ENCODE measurements at regions not wholly inside any gene's neighbourhood (a gene's known extent, or its start where the extent isn't known, plus 50 kb on each side); places are given as distances from the start of the nearest gene placed in this dataset.

GRCh38 chr5:110812639-110813038, 73.8 kb downstream of the SLC25A46 start:
- no peak overlapping the region for H3K4me3 ChIP-seq (ENCODE audit: low read depth, low read length)
- no peak for DNase-seq (ENCODE audit: low read depth)
- TF ChIP-seq MAX (IDR thresholded peaks at IDR 0.05; ENCODE audit: low read depth, low read length) = no peak
- no peak for TF ChIP-seq CTCF (IDR thresholded peaks at IDR 0.05; ENCODE audit: low read depth, low read length)
- no peak for TF ChIP-seq POLR2A (IDR thresholded peaks at IDR 0.05; ENCODE audit: extremely low read depth, insufficient read length)
- no peak for TF ChIP-seq MYC (IDR thresholded peaks at IDR 0.05; ENCODE audit: low read depth, low read length)

GRCh38 chr5:110815916-110816605, 77.3 kb downstream of the SLC25A46 start:
- H3K4me3 ChIP-seq (ENCODE audit: low read depth, low read length) = no peak overlapping the region
- TF ChIP-seq POLR2A (IDR thresholded peaks at IDR 0.05; ENCODE audit: extremely low read depth, insufficient read length) (no peak), CTCF (IDR thresholded peaks at IDR 0.05; ENCODE audit: low read depth, low read length) (no peak), MAX (IDR thresholded peaks at IDR 0.05; ENCODE audit: low read depth, low read length) (no peak), MYC (IDR thresholded peaks at IDR 0.05; ENCODE audit: low read depth, low read length) (no peak)
- DNase-seq (ENCODE audit: low read depth) = no peak

GRCh38 chr5:110817459-110817858, 78.7 kb downstream of the SLC25A46 start:
- TF ChIP-seq MYC (IDR thresholded peaks at IDR 0.05; ENCODE audit: low read depth, low read length) = no peak
- no peak for TF ChIP-seq CTCF (IDR thresholded peaks at IDR 0.05; ENCODE audit: low read depth, low read length)
- TF ChIP-seq POLR2A (IDR thresholded peaks at IDR 0.05; ENCODE audit: extremely low read depth, insufficient read length) = no peak
- no peak for TF ChIP-seq MAX (IDR thresholded peaks at IDR 0.05; ENCODE audit: low read depth, low read length)
- H3K4me3 ChIP-seq (ENCODE audit: low read depth, low read length) = no peak overlapping the region
- DNase-seq (ENCODE audit: low read depth) = no peak

GRCh38 chr5:110823571-110823970, 84.8 kb downstream of the SLC25A46 start:
- DNase-seq (ENCODE audit: low read depth) = no peak
- H3K4me3 ChIP-seq (ENCODE audit: low read depth, low read length) = no peak overlapping the region
- TF ChIP-seq CTCF (IDR thresholded peaks at IDR 0.05; ENCODE audit: low read depth, low read length) (no peak), MYC (IDR thresholded peaks at IDR 0.05; ENCODE audit: low read depth, low read length) (no peak), MAX (IDR thresholded peaks at IDR 0.05; ENCODE audit: low read depth, low read length) (no peak), POLR2A (IDR thresholded peaks at IDR 0.05; ENCODE audit: extremely low read depth, insufficient read length) (no peak)

- no peak for TF ChIP-seq MYC (IDR thresholded peaks at IDR 0.05; ENCODE audit: low read depth, low read length)
- no peak for TF ChIP-seq CTCF (IDR thresholded peaks at IDR 0.05; ENCODE audit: low read depth, low read length)
- no peak for TF ChIP-seq POLR2A (IDR thresholded peaks at IDR 0.05; ENCODE audit: extremely low read depth, insufficient read length)
- TF ChIP-seq MAX (IDR thresholded peaks at IDR 0.05; ENCODE audit: low read depth, low read length) = no peak
- H3K4me3 ChIP-seq (ENCODE audit: low read depth, low read length) = no peak overlapping the region
- no peak for DNase-seq (ENCODE audit: low read depth)
These were observed 86.2 kb downstream of the SLC25A46 start for GRCh38 chr5:110824936-110825441.

All from NB4 (cell line).